ENCODE measurements at regions not wholly inside any gene's neighbourhood (a gene's known extent, or its start where the extent isn't known, plus 50 kb on each side); places are given as distances from the start of the nearest gene placed in this dataset.

GRCh38 chr14:84180336-84180735 is 1349.6 kb upstream of the FLRT2 start:
- Histone ChIP-seq H3K9me3 (ENCODE audit: low read depth) (no peaks in the 10 kb centered on the region), H3K4me1 (ENCODE audit: insufficient read depth) (no peaks in the 10 kb centered on the region), H3K27ac (no peak overlapping the region), H3K36me3 (ENCODE audit: low read depth) (no peaks in the 10 kb centered on the region), H3K9ac (no peak overlapping the region), H3F3A (ENCODE audit: insufficient read depth) (no peaks in the 10 kb centered on the region), H4K20me1 (ENCODE audit: insufficient read depth) (no peaks in the 10 kb centered on the region), H3K27me3 (replicated peaks; ENCODE audit: insufficient read depth) (no peaks in the 10 kb centered on the region), H2AFZ (no peak overlapping the region), H3K9me2 (ENCODE audit: insufficient read depth) (no peaks in the 10 kb centered on the region), H3K4me2 (ENCODE audit: unreplicated experiment) (no peak overlapping the region), H3K4me3 (no peak overlapping the region), H3K79me2 (ENCODE audit: insufficient read depth) (no peaks in the 10 kb centered on the region)
- WGBS, 2 experiments (ENCODE audit: low coverage in 1 of 2, low lambda C conversion rate in 2 of 2, missing lambda C conversion rate in 2 of 2) = 15 to 19% methylated on average over 2 of the region's 2 CpGs
- no peak for DNase-seq
- no peak for TF ChIP-seq EZH2phosphoT487 (IDR thresholded peaks at IDR 0.05; ENCODE audit: insufficient read depth, low read depth)
- in situ Hi-C loops (cut with MboI) = no loop called here

DNA sequence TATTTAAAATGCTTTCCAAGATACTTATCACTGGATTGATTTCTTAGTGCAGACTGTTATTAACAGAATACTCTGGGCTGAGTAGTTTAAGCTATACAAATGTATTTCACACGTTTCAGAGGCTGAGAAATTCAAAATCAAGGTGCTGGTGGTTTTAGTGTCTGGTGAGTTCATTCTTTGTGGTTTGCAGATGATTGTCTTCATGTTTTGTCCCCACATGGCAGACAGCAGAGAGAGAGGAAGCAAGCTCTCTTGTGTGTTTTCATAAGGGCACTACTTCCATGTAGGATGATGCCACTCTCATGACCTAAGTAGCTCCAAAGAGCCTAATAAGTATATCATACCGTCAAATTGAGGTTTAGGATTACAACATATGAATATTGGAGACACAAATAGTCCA is 1348.9 kb upstream of the FLRT2 start:
- Histone ChIP-seq H3F3A (ENCODE audit: insufficient read depth) (no peaks in the 10 kb centered on the region), H3K27me3 (replicated peaks; ENCODE audit: insufficient read depth) (no peaks in the 10 kb centered on the region), H3K9me2 (ENCODE audit: insufficient read depth) (no peaks in the 10 kb centered on the region), H3K36me3 (ENCODE audit: low read depth) (no peaks in the 10 kb centered on the region), H3K4me3 (no peak overlapping the region), H2AFZ (no peak overlapping the region), H4K20me1 (ENCODE audit: insufficient read depth) (no peaks in the 10 kb centered on the region), H3K27ac (no peak overlapping the region), H3K4me1 (ENCODE audit: insufficient read depth) (no peaks in the 10 kb centered on the region), H3K9me3 (ENCODE audit: low read depth) (no peaks in the 10 kb centered on the region), H3K4me2 (ENCODE audit: unreplicated experiment) (no peak overlapping the region), H3K79me2 (ENCODE audit: insufficient read depth) (no peaks in the 10 kb centered on the region), H3K9ac (no peak overlapping the region)
- no peak for DNase-seq
- in situ Hi-C loops (cut with MboI) = no loop called here
- whole genome bisulfite sequencing, 2 experiments (ENCODE audit: low coverage in 1 of 2, low lambda C conversion rate in 2 of 2, missing lambda C conversion rate in 2 of 2) = 12 to 26% methylated on average over 2 of the region's 2 CpGs
- TF ChIP-seq EZH2 (IDR thresholded peaks at IDR 0.05; ENCODE audit: insufficient read depth, poor library complexity, severe bottlenecking) (no peak), EZH2phosphoT487 (IDR thresholded peaks at IDR 0.05; ENCODE audit: insufficient read depth, low read depth) (no peak)

GRCh38 chr14:84195514-84195913 is 1334.4 kb upstream of the FLRT2 start:
- TF ChIP-seq EZH2phosphoT487 (IDR thresholded peaks at IDR 0.05; ENCODE audit: insufficient read depth, low read depth) (no peak), EZH2 (IDR thresholded peaks at IDR 0.05; ENCODE audit: insufficient read depth, poor library complexity, severe bottlenecking) (no peak)
- H3K36me3 ChIP-seq (ENCODE audit: low read depth) = no peaks in the 10 kb centered on the region
- in situ Hi-C loops (cut with MboI) = no loop called here
- no peaks in the 10 kb centered on the region for H3K79me2 ChIP-seq (ENCODE audit: insufficient read depth)
- H2AFZ ChIP-seq = no peak overlapping the region
- H4K20me1 ChIP-seq (ENCODE audit: insufficient read depth) = no peaks in the 10 kb centered on the region
- H3K9ac ChIP-seq = no peak overlapping the region
- no peak overlapping the region for H3K27ac ChIP-seq
- H3F3A ChIP-seq (ENCODE audit: insufficient read depth) = no peaks in the 10 kb centered on the region
- no peaks in the 10 kb centered on the region for H3K9me2 ChIP-seq (ENCODE audit: insufficient read depth)
- no peaks in the 10 kb centered on the region for H3K27me3 ChIP-seq (replicated peaks; ENCODE audit: insufficient read depth)
- H3K4me2 ChIP-seq (ENCODE audit: unreplicated experiment) = no peak overlapping the region
- no peak for DNase-seq
- H3K4me3 ChIP-seq = no peak overlapping the region
- no peaks in the 10 kb centered on the region for H3K4me1 ChIP-seq (ENCODE audit: insufficient read depth)
- no peaks in the 10 kb centered on the region for H3K9me3 ChIP-seq (ENCODE audit: low read depth)

GRCh38 chr14:84197704-84198103 is 1332.2 kb upstream of the FLRT2 start:
- in situ Hi-C loops (cut with MboI) = no loop called here
- no peak overlapping the region for H2AFZ ChIP-seq
- no peak overlapping the region for H3K27ac ChIP-seq
- H3K9ac ChIP-seq = no peak overlapping the region
- H3F3A ChIP-seq (ENCODE audit: insufficient read depth) = no peaks in the 10 kb centered on the region
- no peaks in the 10 kb centered on the region for H3K36me3 ChIP-seq (ENCODE audit: low read depth)
- 3 to 9% methylated on average over 1 of the region's 1 CpG for WGBS, 2 experiments (ENCODE audit: low coverage in 1 of 2, low lambda C conversion rate in 2 of 2, missing lambda C conversion rate in 2 of 2)
- H3K27me3 ChIP-seq (replicated peaks; ENCODE audit: insufficient read depth) = no peaks in the 10 kb centered on the region
- H3K4me1 ChIP-seq (ENCODE audit: insufficient read depth) = no peaks in the 10 kb centered on the region
- H3K4me2 ChIP-seq (ENCODE audit: unreplicated experiment) = no peak overlapping the region
- H3K9me2 ChIP-seq (ENCODE audit: insufficient read depth) = no peaks in the 10 kb centered on the region
- DNase-seq = no peak
- no peak for TF ChIP-seq EZH2phosphoT487 (IDR thresholded peaks at IDR 0.05; ENCODE audit: insufficient read depth, low read depth)
- TF ChIP-seq EZH2 (IDR thresholded peaks at IDR 0.05; ENCODE audit: insufficient read depth, poor library complexity, severe bottlenecking) = no peak
- H4K20me1 ChIP-seq (ENCODE audit: insufficient read depth) = no peaks in the 10 kb centered on the region
- no peak overlapping the region for H3K4me3 ChIP-seq
- no peaks in the 10 kb centered on the region for H3K9me3 ChIP-seq (ENCODE audit: low read depth)
- no peaks in the 10 kb centered on the region for H3K79me2 ChIP-seq (ENCODE audit: insufficient read depth)

DNA sequence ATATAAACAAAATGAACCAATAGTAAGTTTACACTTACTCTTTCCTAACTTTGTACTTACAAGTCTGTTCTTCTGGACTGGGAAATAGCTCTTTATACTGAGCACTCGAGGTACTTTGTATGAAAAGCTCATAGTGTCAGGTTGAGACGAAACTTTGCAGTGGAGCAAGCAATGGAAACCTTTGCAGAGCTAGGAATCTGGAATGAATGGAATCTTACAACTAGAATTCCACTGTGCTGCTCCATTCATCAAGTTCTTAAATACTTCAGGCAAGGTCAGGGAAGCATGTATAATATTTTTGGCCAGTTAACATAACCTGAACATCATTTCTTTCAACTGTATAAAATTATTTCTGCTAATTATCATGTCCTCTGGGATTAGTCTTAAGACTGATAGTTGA is 1327.5 kb upstream of the FLRT2 start:
- in situ Hi-C loops (cut with MboI) = no loop called here
- DNase-seq = no peak
- H3F3A ChIP-seq (ENCODE audit: insufficient read depth) = no peaks in the 10 kb centered on the region

More for the DNA sequence above, 1327.5 kb upstream of the FLRT2 start:
- TF ChIP-seq EZH2 (IDR thresholded peaks at IDR 0.05; ENCODE audit: insufficient read depth, poor library complexity, severe bottlenecking) (no peak), EZH2phosphoT487 (IDR thresholded peaks at IDR 0.05; ENCODE audit: insufficient read depth, low read depth) (no peak)
- H3K9me2 ChIP-seq (ENCODE audit: insufficient read depth) = no peaks in the 10 kb centered on the region
- H3K9me3 ChIP-seq (ENCODE audit: low read depth) = no peaks in the 10 kb centered on the region
- whole genome bisulfite sequencing, 2 experiments (ENCODE audit: low coverage in 1 of 2, low lambda C conversion rate in 2 of 2, missing lambda C conversion rate in 2 of 2) = 13% methylated on average over 2 of the region's 2 CpGs
- no peaks in the 10 kb centered on the region for H3K79me2 ChIP-seq (ENCODE audit: insufficient read depth)
- H3K4me1 ChIP-seq (ENCODE audit: insufficient read depth) = no peaks in the 10 kb centered on the region
- H4K20me1 ChIP-seq (ENCODE audit: insufficient read depth) = no peaks in the 10 kb centered on the region
- no peaks in the 10 kb centered on the region for H3K36me3 ChIP-seq (ENCODE audit: low read depth)
- no peaks in the 10 kb centered on the region for H3K27me3 ChIP-seq (replicated peaks; ENCODE audit: insufficient read depth)
- no peak overlapping the region for H3K9ac ChIP-seq
- H3K4me2 ChIP-seq (ENCODE audit: unreplicated experiment) = no peak overlapping the region
- no peak overlapping the region for H2AFZ ChIP-seq
- no peak overlapping the region for H3K4me3 ChIP-seq
- no peak overlapping the region for H3K27ac ChIP-seq
